ENCODE measurements at regions not wholly inside any gene's neighbourhood (a gene's known extent, or its start where the extent isn't known, plus 50 kb on each side); places are given as distances from the start of the nearest gene placed in this dataset.

GRCh38 chr1:30012455-30013440 lies 710.6 kb downstream of the MATN1 start:
- TF ChIP-seq POLR2A (IDR thresholded peaks at IDR 0.05; ENCODE audit: low read depth, low read length) (no peak), TAF1 (IDR thresholded peaks at IDR 0.05; ENCODE audit: borderline replicate concordance, low read depth, low read length) (no peak), POLR2AphosphoS5 (IDR thresholded peaks at IDR 0.05; ENCODE audit: low read depth, low read length) (no peak)
